Upper lobe of left lung (tissue), 4 donors: ENCODE measurements at regions not wholly inside any gene's neighbourhood (a gene's known extent, or its start where the extent isn't known, plus 50 kb on each side); places are given as distances from the start of the nearest gene placed in this dataset.

Experiments
- CTCF ChIP-seq, 6 experiments: fragments of 450-650 bp in 4 of 6; fragments of 200-600 bp in 2 of 6; sonication (generic) in 2 of 6; IDR thresholded peaks; one replicate each; pipeline ENCODE4 v1.5.1; 2016 to 2019; ENCODE audit warnings: antibody characterized with exemption in 6 of 6
- EP300 ChIP-seq, 4 donors: sonication (generic); formaldehyde crosslinking; IDR thresholded peaks; one replicate each; pipeline ENCODE4 v1.5.1; 2017; ENCODE audit warnings: antibody characterized with exemption in 4 of 4, control low read depth in 2 of 4
- POLR2A ChIP-seq, 4 donors: fragments of 450-650 bp; IDR thresholded peaks; one replicate each; pipeline ENCODE4 v1.5.1; 2016 to 2017; ENCODE audit warnings: antibody characterized with exemption in 4 of 4, mild to moderate bottlenecking in 2 of 4
- POLR2AphosphoS5 ChIP-seq, 2 donors: sonication (generic); formaldehyde crosslinking; IDR thresholded peaks; one replicate each; pipeline ENCODE4 v1.5.1; 2017; ENCODE audit warnings: antibody characterized with exemption in 2 of 2

GRCh38 chr2:180161415-180161814 lies 154.3 kb upstream of the CWC22 start:
- TF ChIP-seq CTCF (IDR thresholded peaks at IDR 0.05) (no peak), POLR2A (IDR thresholded peaks at IDR 0.05) (no peak), POLR2AphosphoS5 (IDR thresholded peaks at IDR 0.05) (no peak), EP300 (IDR thresholded peaks at IDR 0.05) (no peak)
